SJCRH30 (cell line): ENCODE measurements at regions not wholly inside any gene's neighbourhood (a gene's known extent, or its start where the extent isn't known, plus 50 kb on each side); places are given as distances from the start of the nearest gene placed in this dataset.
"Not testable (repeated sequence)": the region's sequence is repeated elsewhere in the genome, so short reads cannot be mapped to it uniquely, and the experiment has no call there.

ENCODE experiments used
- DNase-seq, 2 experiments: peaks; one replicate each; pipeline ENCODE4 v3.0.0-alpha.2; 2015 to 2020
- H3K27ac ChIP-seq: fragments of 250-450 bp; sonication (Bioruptor Pico); 2 replicates; pipeline ENCODE4 v1.5.1; 2020; ENCODE audit warnings: mild to moderate bottlenecking, moderate library complexity
- H3K27me3 ChIP-seq: fragments of 250-450 bp; sonication (Bioruptor Pico); 2 replicates; pipeline ENCODE4 v1.5.1; 2020; ENCODE audit warnings: mild to moderate bottlenecking, moderate library complexity
- H3K36me3 ChIP-seq: fragments of 250-450 bp; sonication (Bioruptor Pico); 2 replicates; pipeline ENCODE4 v1.5.1; 2020; ENCODE audit warnings: mild to moderate bottlenecking, moderate library complexity
- H3K4me1 ChIP-seq: fragments of 250-450 bp; sonication (Bioruptor Pico); 2 replicates; pipeline ENCODE4 v1.5.1; 2020; ENCODE audit warnings: mild to moderate bottlenecking, moderate library complexity
- H3K4me3 ChIP-seq: fragments of 250-450 bp; sonication (Bioruptor Pico); 2 replicates; pipeline ENCODE4 v1.5.1; 2020; ENCODE audit warnings: mild to moderate bottlenecking, moderate library complexity
- H3K9me3 ChIP-seq: fragments of 250-450 bp; sonication (Bioruptor Pico); replicated peaks from 2 replicates; pipeline ENCODE4 v1.5.1; 2020; ENCODE audit warnings: mild to moderate bottlenecking, moderate library complexity

DNA sequence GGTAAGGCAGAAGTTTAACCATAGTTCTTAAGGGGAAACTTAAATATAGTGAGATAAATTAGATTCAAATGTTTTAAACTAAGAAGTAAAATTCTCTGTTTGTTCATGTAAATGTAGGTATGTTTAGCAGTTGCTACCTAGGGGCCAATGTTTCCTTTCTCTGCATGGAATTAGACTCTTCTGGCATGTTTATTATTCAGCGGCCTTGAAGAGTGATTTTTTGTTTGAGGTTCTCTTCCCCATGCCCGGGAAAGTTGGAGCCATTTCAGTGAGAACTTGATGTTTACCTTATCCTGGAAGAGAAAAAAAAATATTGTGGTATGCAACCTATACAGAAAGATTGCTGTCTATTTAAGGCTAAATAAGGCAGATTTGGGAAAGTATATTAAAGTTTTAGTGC lies 492.9 kb downstream of the KLF5 start:
- H3K27me3 ChIP-seq: no peaks in the 10 kb centered on the region
- no peak overlapping the region for H3K4me3 ChIP-seq
- H3K4me1 ChIP-seq: no peaks in the 10 kb centered on the region
- H3K27ac ChIP-seq: no peak overlapping the region
- no peaks in the 10 kb centered on the region for H3K9me3 ChIP-seq
- no peaks in the 10 kb centered on the region for H3K36me3 ChIP-seq
- no peak for DNase-seq

DNA sequence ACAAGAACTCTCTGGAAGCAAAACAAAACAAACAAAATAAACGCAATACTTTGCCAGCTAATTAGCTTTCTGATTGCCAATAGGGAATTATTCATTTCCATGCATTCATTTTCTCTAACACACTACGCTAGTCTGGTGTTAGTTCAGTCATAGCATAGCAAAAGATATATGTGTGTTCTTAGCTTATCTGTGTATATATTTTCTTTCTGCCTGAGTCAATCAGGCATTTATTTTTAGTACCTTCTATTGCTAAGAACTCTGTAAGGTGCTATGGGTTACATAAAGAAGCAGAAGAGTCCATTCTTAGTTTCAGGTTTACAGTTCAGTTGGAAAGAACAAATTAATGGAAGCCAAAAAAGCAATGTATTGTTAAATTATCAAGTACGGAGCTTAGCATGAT lies 490.9 kb downstream of the KLF5 start:
- no peak for DNase-seq
- Histone ChIP-seq H3K27me3 (no peaks in the 10 kb centered on the region), H3K9me3 (no peaks in the 10 kb centered on the region), H3K4me3 (no peak overlapping the region), H3K36me3 (no peaks in the 10 kb centered on the region), H3K4me1 (no peaks in the 10 kb centered on the region), H3K27ac (no peak overlapping the region)

DNA sequence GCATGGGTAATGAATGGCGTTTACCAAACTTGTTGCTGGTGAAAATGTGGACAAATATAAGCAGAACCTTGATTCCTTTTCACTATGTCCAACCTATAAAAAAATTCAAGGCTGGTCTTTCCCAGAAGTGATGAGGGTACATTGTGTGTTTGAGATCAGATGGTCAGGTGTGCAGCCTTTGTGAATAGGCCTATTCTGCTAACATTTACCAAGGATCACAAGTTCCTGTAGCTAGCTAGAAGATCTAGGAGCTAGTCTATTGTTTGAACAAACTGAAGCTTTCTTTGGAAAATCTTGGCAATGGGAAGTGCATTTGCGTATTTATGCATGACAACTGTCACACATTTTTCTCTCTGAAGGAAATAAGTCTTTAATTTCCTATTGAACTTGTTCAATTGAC lies 489.6 kb downstream of the KLF5 start:
- Histone ChIP-seq H3K27ac (no peak overlapping the region), H3K27me3 (no peaks in the 10 kb centered on the region), H3K4me1 (no peaks in the 10 kb centered on the region), H3K36me3 (no peaks in the 10 kb centered on the region), H3K4me3 (no peak overlapping the region), H3K9me3 (no peaks in the 10 kb centered on the region)
- no peak for DNase-seq

DNA sequence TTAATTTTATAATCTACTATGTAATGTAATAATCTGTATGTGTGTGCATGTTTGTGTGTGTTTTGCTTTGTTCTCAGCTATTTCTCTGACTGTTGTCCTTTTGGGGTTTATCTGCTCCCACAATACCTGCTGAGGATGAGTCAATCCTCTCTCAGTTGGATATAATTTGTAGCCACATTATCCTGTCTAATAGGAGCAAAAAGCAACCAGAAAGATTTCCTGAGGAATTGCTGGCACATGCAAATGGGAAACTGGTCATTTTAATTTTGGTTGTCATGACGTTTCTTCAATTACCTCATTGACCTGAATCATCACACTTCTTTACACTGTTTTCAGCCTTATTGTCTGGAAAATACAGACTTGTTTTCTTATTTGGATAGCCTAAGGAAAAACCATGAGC lies 488.4 kb downstream of the KLF5 start:
- H3K36me3 ChIP-seq: no peaks in the 10 kb centered on the region
- no peaks in the 10 kb centered on the region for H3K4me1 ChIP-seq
- no peak overlapping the region for H3K4me3 ChIP-seq
- H3K9me3 ChIP-seq: no peaks in the 10 kb centered on the region
- no peak for DNase-seq
- H3K27me3 ChIP-seq: no peaks in the 10 kb centered on the region
- no peak overlapping the region for H3K27ac ChIP-seq

DNA sequence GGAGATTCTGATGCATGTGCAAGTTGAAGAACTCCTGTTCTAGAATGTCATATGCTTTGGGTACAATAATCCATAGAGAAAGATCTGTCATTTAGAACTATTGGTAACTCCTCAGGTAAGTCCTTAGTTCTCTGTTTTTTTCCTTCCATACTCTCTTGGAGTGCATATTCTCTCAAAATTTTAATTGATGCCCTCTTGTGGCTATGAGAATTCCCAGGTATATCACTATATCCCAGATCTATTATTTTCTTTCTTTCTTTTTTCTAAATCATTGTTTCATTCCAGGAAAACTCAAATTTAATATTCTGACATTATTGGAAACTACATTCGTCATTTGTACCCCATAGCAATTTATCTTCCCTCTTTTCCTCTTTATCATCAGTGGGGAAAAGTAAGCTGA lies 485.4 kb downstream of the KLF5 start:
- no peak for DNase-seq
- no peaks in the 10 kb centered on the region for H3K27me3 ChIP-seq
- no peaks in the 10 kb centered on the region for H3K4me1 ChIP-seq
- H3K27ac ChIP-seq: no peak overlapping the region
- no peaks in the 10 kb centered on the region for H3K36me3 ChIP-seq
- no peak overlapping the region for H3K4me3 ChIP-seq
- no peaks in the 10 kb centered on the region for H3K9me3 ChIP-seq

DNA sequence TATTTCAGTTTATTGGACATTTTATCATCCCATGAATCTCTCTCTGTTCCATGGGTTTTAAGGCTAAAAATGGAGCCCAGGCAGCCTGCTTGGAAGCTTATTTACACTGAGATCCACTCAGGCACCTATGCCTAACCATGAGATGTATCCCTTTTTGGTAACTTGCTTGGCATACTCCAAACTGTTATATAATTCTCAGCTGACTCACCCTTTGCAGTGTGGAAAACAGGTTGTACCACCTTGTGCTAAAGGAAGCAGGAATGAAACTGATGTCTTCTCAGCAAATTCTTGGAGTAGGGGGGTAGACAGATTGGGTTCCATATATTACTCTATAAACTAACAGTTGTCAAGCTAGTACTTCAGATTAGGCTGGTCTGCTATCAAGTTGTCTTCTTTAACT lies 483.6 kb downstream of the KLF5 start:
- H3K27ac ChIP-seq: no peak overlapping the region
- no peak overlapping the region for H3K4me3 ChIP-seq
- H3K4me1 ChIP-seq: no peaks in the 10 kb centered on the region
- H3K27me3 ChIP-seq: no peaks in the 10 kb centered on the region
- H3K36me3 ChIP-seq: no peaks in the 10 kb centered on the region
- H3K9me3 ChIP-seq: no peaks in the 10 kb centered on the region
- DNase-seq: no peak

DNA sequence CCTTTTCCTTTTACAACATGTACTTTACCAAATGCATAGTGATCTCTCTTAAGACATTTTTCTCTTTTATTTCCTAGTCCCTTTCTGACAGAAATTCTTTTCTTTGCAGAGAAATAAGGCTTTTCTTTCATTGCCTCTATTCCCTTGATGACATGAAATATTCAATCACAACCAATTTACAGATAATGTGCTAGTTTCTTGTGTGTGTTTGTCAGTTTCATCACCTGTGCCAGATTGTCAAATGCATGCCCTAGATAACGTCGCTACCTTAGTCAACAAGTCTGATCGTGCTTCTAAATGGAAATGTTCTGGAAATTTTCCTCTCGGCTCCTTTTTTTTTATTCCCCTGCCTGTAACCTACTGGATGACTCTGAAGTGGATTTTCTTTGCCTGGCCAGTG lies 478.1 kb downstream of the KLF5 start:
- Histone ChIP-seq H3K4me1 (no peaks in the 10 kb centered on the region), H3K36me3 (no peaks in the 10 kb centered on the region), H3K27ac (no peak overlapping the region), H3K9me3 (no peaks in the 10 kb centered on the region), H3K4me3 (no peak overlapping the region), H3K27me3 (no peaks in the 10 kb centered on the region)
- DNase-seq: no peak

DNA sequence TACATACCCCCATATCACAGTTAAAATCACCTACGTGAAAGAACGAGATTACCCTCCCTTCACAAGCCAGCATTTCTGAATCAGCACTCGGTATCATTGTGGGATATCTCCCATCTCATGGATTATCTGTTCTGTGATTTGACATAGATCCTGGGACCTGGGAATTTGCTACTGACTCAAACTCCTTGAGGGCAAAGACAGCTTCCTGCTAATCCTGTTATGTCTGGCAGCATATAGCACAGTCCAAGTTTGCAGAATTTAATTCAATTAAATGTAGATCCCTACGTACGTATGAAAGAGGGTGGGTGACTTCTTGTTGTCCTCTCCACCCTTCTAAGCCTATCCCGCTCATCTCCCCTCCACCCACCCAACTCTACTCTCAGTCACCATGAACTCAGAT lies 476.5 kb downstream of the KLF5 start:
- Histone ChIP-seq H3K27me3 (no peaks in the 10 kb centered on the region), H3K9me3 (no peaks in the 10 kb centered on the region)
- DNase-seq: no peak

DNA sequence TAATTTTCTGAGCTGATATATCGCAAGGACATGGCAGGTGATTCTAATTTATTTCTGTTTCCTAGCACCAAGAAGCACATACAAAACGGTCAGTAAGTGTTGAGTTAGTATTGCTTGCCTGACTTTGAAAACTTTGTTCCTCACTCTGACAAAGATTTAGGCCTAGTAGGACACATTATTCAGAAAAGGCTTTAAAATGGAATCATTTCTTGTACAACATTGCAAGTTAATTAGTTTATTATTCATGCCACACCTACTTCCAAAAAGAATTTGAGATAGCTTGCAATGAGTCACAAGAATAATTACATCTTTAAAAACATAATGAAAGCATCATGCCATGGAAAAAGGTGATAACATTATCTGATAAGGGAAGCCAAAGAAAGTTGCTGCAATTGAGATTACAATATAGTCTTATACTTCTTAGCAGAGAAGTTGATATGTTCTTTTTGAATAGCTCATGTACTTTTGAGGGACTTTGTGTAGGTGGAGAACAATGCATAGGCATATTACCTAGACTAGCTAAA lies 474.2 kb downstream of the KLF5 start:
- Histone ChIP-seq H3K4me3 (no peak overlapping the region), H3K27me3 (no peaks in the 10 kb centered on the region), H3K36me3 (no peaks in the 10 kb centered on the region), H3K27ac (no peak overlapping the region), H3K4me1 (no peaks in the 10 kb centered on the region), H3K9me3 (no peaks in the 10 kb centered on the region)
- DNase-seq: no peak

More for the DNA sequence above, 476.5 kb downstream of the KLF5 start:
- Histone ChIP-seq H3K27ac (no peak overlapping the region), H3K4me3 (no peak overlapping the region), H3K4me1 (no peaks in the 10 kb centered on the region), H3K36me3 (no peaks in the 10 kb centered on the region)

DNA sequence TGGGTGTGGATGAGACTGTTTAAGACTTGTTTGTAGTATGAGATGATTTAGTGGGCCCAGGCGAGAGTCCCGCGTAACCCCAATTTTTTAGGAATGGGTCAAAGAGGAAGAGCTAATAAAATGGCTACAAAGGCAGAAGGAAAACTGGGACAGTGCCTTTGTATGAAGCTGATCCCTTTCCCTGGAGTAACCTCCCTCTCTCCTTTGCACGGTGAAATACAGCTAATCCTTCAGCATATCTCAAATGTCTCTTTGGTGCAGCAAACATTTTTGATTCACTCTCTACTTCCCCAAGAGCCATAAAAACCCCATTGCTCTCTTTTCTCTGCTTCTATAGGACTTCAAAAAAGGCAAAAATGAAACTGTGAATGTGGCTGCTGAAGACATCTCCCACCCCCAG lies 473.8 kb downstream of the KLF5 start:
- Histone ChIP-seq H3K27ac (no peak overlapping the region), H3K36me3 (no peaks in the 10 kb centered on the region), H3K9me3 (no peaks in the 10 kb centered on the region), H3K4me3 (no peak overlapping the region), H3K4me1 (no peaks in the 10 kb centered on the region), H3K27me3 (no peaks in the 10 kb centered on the region)
- DNase-seq: no peak

DNA sequence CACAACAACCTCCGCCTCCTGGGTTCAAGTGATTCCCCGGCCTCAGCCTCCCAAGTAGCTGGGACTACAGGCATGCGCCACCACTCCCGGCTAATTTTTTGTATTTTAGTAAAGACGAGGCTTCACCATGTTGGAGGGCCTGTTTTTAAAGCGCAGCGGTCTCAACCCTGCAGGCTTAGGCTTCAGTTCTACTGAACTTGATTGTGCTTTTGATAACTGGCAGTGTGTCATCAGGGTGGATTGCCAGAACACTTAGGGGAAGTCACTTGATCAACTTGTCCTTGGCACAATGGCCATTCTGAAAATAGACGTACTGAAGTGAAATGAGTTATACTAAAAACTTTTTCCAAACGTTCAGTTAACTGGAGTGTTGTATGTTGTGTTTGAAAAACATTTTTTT lies 472.2 kb downstream of the KLF5 start:
- no peaks in the 10 kb centered on the region for H3K9me3 ChIP-seq
- H3K4me3 ChIP-seq: no peak overlapping the region
- no peaks in the 10 kb centered on the region for H3K36me3 ChIP-seq
- H3K27ac ChIP-seq: no peak overlapping the region
- DNase-seq: no peak
- no peaks in the 10 kb centered on the region for H3K4me1 ChIP-seq
- H3K27me3 ChIP-seq: no peaks in the 10 kb centered on the region

DNA sequence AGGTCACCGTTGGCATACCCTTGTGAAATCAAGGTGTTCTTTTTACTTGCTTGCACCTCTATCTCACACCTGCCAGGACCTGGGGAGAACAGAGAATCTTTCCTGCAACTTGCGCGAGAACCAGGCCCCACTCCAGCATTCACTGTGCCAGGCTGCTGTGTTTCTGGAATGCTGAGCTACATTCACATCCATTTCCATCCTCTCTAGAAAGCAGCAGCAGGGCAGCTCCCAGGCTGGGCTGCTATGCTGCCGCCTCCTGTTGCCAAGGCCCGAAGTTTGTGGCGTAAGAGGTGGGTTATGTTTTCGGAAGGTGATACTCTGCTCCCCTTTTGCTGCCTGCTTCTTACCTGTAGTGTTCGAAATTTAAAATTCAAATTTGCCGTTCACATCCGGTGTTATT lies 464.1 kb downstream of the KLF5 start:
- H3K4me1 ChIP-seq: no peaks in the 10 kb centered on the region
- no peaks in the 10 kb centered on the region for H3K9me3 ChIP-seq
- no peaks in the 10 kb centered on the region for H3K36me3 ChIP-seq
- H3K4me3 ChIP-seq: no peak overlapping the region
- no peak for DNase-seq
- no peaks in the 10 kb centered on the region for H3K27me3 ChIP-seq
- H3K27ac ChIP-seq: no peak overlapping the region

DNA sequence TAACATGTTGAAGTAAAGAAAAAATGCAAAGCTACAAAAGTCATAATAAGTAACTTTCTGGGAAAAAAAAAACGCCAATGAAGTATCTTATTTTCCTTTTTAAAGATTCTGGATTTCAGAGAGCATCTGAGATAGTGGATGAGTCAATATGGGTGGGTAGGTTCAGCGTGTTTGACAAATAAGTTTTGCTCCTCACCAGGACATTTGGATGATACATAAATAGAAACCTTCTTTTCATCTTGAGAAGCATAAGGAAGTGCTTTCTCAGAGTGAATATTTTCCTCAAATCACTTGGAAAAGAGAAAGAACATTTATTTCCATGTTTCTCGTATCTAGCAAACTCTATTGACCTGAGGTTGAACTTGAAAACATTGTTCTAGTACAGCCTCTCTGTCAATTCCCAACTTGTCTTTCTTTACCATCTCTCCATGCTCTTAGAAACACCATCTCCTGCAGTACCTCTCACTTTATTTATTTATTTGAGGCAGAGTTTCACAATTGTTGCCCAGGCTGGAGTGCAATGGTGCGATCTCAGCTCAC lies 463.2 kb downstream of the KLF5 start:
- DNase-seq: no peak
- H3K4me3 ChIP-seq: no peak overlapping the region
- no peak overlapping the region for H3K27ac ChIP-seq
- H3K9me3 ChIP-seq: no peaks in the 10 kb centered on the region; the same call in 1 of the 2 replicates
- no peaks in the 10 kb centered on the region for H3K36me3 ChIP-seq
- no peaks in the 10 kb centered on the region for H3K4me1 ChIP-seq
- H3K27me3 ChIP-seq: no peaks in the 10 kb centered on the region

DNA sequence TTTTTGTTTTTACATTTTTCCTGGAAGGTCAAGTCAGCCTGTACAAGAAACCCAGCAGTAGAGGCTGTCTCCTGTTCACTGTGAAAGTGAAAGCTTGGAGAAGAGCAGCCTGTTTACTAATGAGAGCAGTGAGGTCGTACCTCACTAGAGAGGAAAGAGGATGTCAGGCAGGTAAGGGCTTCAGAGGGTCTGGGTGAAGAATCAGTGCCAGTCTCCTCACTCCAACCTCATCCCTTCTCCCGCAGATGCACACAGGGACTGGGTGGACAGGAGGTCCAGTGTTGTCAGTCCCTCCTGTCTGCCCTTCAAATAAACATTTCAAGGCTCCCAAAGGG lies 462.5 kb downstream of the KLF5 start:
- H3K9me3 ChIP-seq: no peaks in the 10 kb centered on the region; the same call in 1 of the 2 replicates
- H3K36me3 ChIP-seq: no peaks in the 10 kb centered on the region
- H3K4me3 ChIP-seq: no peak overlapping the region
- H3K4me1 ChIP-seq: no peaks in the 10 kb centered on the region
- no peak overlapping the region for H3K27ac ChIP-seq
- H3K27me3 ChIP-seq: no peaks in the 10 kb centered on the region
- no peak for DNase-seq

DNA sequence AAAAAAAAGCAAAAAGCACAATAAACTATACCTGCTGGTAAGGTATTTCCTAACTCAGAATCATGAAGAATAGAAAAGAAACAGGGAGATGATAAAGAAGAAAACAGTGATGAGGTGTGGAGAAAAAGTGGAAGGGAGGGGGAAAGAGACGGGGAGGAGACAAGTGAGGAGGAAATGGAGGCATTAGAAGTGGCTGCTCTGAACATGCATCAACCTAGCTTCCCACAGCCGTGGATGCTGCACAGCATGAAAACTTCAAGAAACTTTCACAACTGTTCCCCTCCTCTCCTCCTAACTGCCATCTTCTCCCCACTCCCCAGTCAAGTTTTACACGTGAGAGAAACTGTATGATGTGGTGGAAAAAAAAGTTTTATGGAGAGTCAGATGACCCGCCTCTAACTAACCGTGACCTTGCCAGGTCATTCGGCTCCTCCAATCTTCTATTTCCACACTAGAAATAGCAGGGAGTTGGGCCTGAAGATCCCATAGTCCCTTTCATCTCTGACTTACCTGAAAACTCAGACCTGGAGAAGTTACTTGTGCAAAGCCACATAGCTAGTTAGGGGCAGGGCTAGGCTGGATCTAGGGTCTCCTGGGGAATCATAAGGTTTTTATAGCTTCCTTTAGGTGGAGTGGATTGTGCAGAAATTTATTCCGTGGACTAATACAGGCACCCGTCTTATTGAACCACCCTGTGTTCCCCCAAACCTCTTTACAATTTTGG lies 461.9 kb downstream of the KLF5 start:
- no peak for DNase-seq
- H3K27me3 ChIP-seq: no peaks in the 10 kb centered on the region
- H3K4me1 ChIP-seq: no peaks in the 10 kb centered on the region
- H3K27ac ChIP-seq: no peak overlapping the region
- no peaks in the 10 kb centered on the region for H3K36me3 ChIP-seq
- H3K9me3 ChIP-seq: no peaks in the 10 kb centered on the region; the same call in 1 of the 2 replicates
- H3K4me3 ChIP-seq: 0 out of 2 replicates have a peak overlapping the region, but pooled peaks have one; percentile 14

DNA sequence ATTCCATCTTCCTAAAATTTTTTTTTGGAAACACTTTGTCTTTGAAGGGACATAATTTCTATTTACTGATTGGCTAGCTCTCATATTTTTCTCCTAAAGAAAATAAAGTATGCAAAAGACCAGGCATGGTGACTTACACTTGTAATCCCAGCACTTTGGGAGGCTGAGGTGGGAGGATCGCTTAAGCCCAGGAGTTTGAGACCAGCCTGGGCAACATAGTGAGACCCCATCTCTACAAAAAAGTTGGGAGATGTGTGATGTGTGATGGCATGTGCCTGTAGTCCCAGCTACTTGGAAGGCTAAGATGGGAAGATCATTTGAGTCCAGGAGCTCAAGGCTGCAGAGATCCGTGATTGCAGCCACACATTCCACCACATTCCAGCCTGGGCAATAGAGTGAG lies 461.3 kb downstream of the KLF5 start:
- not testable (repeated sequence) for H3K4me3 ChIP-seq, DNase-seq, H3K4me1 ChIP-seq, H3K27ac ChIP-seq, H3K27me3 ChIP-seq, H3K36me3 ChIP-seq, H3K9me3 ChIP-seq
